Pancreas (tissue), 10 donors: ENCODE measurements at regions not wholly inside any gene's neighbourhood (a gene's known extent, or its start where the extent isn't known, plus 50 kb on each side); places are given as distances from the start of the nearest gene placed in this dataset.

Source experiments
- ATAC-seq, 4 donors: fragments of 200-7000 bp; cut with Tn5 transposase; one replicate each; pipeline versions ENCODE4 v1.8.0 to v1.9.1; 2020; ENCODE audit warnings: mild to moderate bottlenecking in 4 of 4, moderate library complexity in 4 of 4
- DNase-seq, 6 donors: peaks; one replicate each; pipeline ENCODE4 v3.0.0-alpha.2; 2020
- FAIRE-seq: peaks from 2 replicates; lab custom pipeline; 2012; peaks lifted over from hg19 to GRCh38; lab: Jason Lieb, UNC
- H3K27ac ChIP-seq, 4 donors: fragments of 200-600 bp; sonication (generic); 1 replicate in 3 of 4; 2 replicates in 1 of 4; pipeline versions ENCODE4 v1.5.0 to v1.8.0; 2020
- H3K27me3 ChIP-seq, 4 donors: fragments of 200-600 bp; one replicate each; pipeline ENCODE4 v1.8.0; 2021
- H3K36me3 ChIP-seq, 3 donors: fragments of 200-600 bp; sonication (generic) in 1 of 3; one replicate each; pipeline versions ENCODE4 v1.5.0 to v1.8.0; 2020 to 2021
- H3K4me1 ChIP-seq, 3 donors: fragments of 200-600 bp; one replicate each; pipeline ENCODE4 v1.8.0; 2021
- H3K4me3 ChIP-seq, 4 donors: fragments of 200-600 bp; sonication (generic) in 2 of 4; one replicate each; pipeline versions ENCODE4 v1.5.0 to v1.8.0; 2020 to 2021
- H3K9me3 ChIP-seq, 4 donors: fragments of 200-600 bp; one replicate each; pipeline ENCODE4 v1.8.0; 2021
- CTCF ChIP-seq, 4 donors: fragments of 200-600 bp; sonication (generic) in 3 of 4; IDR thresholded peaks; one replicate each; pipeline versions ENCODE4 v1.5.0 to v1.8.0; 2021; ENCODE audit warnings: antibody characterized with exemption in 4 of 4
- WGBS, 2 donors: extraction: QIAGEN DNeasy Blood & Tissue Kit; methylation state at CpG; one replicate each; pipeline ENCODE4 v1.1.7; 2013; 5-methylcytosine and 5-hydroxymethylcytosine counted together
- intact Hi-C, 3 donors: fragments of 100-400 bp; cut with DNase I; formaldehyde crosslinking; loops; one replicate each; pipeline versions ENCODE4 v1.11.1 to v1.14.2; 2022
- donor health status: healthy with polysubstance abuse.
- donor health status: DM: no; HTN: no; CAD: no; lungs with moderate emphysema.
- donor health status: DM: no; HTN: no; CAD: no.
- donor health status: control.
- donor health status: control.
- donor health status: Bipolar disorder and iron deficiency.
- donor health status: DM: yes; HTN: yes; CAD: no.
- donor health status: DM: no; HTN: no; CAD: no.
- donor health status: DM: no; HTN: no; CAD: no.
- donor health status: DM: yes; HTN: yes; CAD: no.

DNA sequence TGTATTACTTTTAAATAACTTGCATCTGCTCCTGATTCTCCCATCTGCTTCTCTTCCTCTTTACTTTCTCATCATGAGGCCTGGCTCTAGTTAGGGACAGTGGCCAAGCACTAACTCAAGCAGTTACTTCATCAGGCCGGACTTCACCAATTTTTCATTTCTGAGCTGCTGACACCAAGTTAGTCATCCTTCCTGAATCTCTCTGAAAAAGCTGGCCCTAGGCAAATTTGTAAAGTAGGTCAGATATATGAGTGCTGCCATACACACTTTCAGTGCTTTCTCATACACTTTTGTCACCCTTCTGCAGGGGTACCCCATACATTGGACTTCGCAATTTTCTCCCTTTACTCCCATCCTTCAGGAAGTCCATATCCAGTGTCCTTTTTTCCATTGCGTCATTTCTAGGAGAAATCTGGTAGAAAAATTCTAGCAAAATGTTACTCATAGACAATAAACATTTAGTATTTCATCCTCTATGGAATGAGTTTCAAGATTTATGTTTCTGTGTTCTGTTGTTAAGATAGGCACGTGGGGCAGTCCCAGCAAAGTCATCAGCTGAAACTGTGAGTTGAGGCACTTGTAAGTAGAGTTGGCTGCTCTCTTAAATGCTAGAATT is 276.8 kb upstream of the TMPO start:
- H3K27ac ChIP-seq = no peak overlapping the region
- ATAC-seq = peak in 2 of 4 donors; percentile 65 to 67
- intact Hi-C loops = no loop called here
- H3K9me3 ChIP-seq = no peaks in the 10 kb centered on the region
- no peak for DNase-seq
- WGBS, 2 donors = 63 to 68% methylated on average over 4 of the region's 4 CpGs
- no peaks in the 10 kb centered on the region for H3K36me3 ChIP-seq
- H3K27me3 ChIP-seq = no peaks in the 10 kb centered on the region
- no peak overlapping the region for H3K4me3 ChIP-seq
- H3K4me1 ChIP-seq = peaks cover 0 to 4% (median 0%) of the 10 kb centered on the region in 3 donors
- no peak for TF ChIP-seq CTCF (IDR thresholded peaks at IDR 0.05)
- no peak for FAIRE-seq

GRCh38 chr12:98243190-98243589 is 272.2 kb upstream of the TMPO start:
- no peak for TF ChIP-seq CTCF (IDR thresholded peaks at IDR 0.05)
- Histone ChIP-seq H3K27ac (no peak overlapping the region), H3K4me3 (no peak overlapping the region), H3K36me3 (no peaks in the 10 kb centered on the region), H3K27me3 (no peaks in the 10 kb centered on the region), H3K4me1 (no peaks in the 10 kb centered on the region), H3K9me3 (no peaks in the 10 kb centered on the region)
- DNase-seq = no peak
- intact Hi-C loops = no loop called here
- ATAC-seq = no peak
- no peak for FAIRE-seq
- 62 to 70% methylated on average over 1 of the region's 1 CpG for WGBS, 2 donors

DNA sequence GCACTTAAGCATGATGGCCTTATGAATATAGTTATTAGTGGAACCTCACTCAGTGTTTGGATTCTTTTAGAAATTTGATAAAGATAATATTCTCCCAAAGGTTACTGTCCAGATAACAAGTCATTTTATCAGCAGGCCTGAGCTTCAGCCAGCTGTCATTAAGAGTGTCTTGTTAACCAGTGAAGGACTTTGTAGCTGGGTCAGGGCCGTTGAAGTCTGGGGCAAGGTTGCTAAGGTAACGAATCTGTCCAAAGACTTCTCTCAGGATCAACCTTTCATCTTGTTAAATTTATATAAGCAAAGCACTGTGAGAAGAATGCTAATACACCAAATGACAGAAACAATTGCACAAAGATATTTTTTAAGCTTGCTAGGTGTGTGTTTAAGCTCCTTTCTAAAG is 271.3 kb upstream of the TMPO start:
- no peak for TF ChIP-seq CTCF (IDR thresholded peaks at IDR 0.05)
- no peaks in the 10 kb centered on the region for H3K36me3 ChIP-seq
- H3K4me3 ChIP-seq = no peak overlapping the region
- no peak overlapping the region for H3K27ac ChIP-seq
- ATAC-seq (no peak), FAIRE-seq (no peak), DNase-seq (no peak)
- WGBS, 2 donors = 33 to 37% methylated on average over 2 of the region's 2 CpGs
- no peaks in the 10 kb centered on the region for H3K4me1 ChIP-seq
- H3K9me3 ChIP-seq = no peaks in the 10 kb centered on the region
- H3K27me3 ChIP-seq = no peaks in the 10 kb centered on the region
- intact Hi-C loops = no loop called here

- Histone ChIP-seq H3K27me3 (no peaks in the 10 kb centered on the region), H3K9me3 (no peaks in the 10 kb centered on the region), H3K36me3 (no peaks in the 10 kb centered on the region), H3K4me1 (no peaks in the 10 kb centered on the region), H3K4me3 (no peak overlapping the region), H3K27ac (peak overlapping the region in 1 of 4 donors; percentile 3)
- 8 to 10% methylated on average over 7 of the region's 7 CpGs for WGBS, 2 donors
- FAIRE-seq (no peak), DNase-seq (no peak), ATAC-seq (peak in 3 of 4 donors; percentile 30 to 62 (median 60))
- no peak for TF ChIP-seq CTCF (IDR thresholded peaks at IDR 0.05)
- intact Hi-C loops = no loop called here
These were observed 262.0 kb upstream of the TMPO start for GRCh38 chr12:98253207-98254037.

GRCh38 chr12:98256830-98257229 is 258.6 kb upstream of the TMPO start:
- Histone ChIP-seq H3K4me1 (no peaks in the 10 kb centered on the region), H3K27me3 (no peaks in the 10 kb centered on the region), H3K27ac (no peak overlapping the region), H3K9me3 (no peaks in the 10 kb centered on the region), H3K36me3 (no peaks in the 10 kb centered on the region), H3K4me3 (no peak overlapping the region)
- FAIRE-seq (no peak), DNase-seq (no peak), ATAC-seq (no peak)
- 91 to 94% methylated on average over 1 of the region's 1 CpG for WGBS, 2 donors
- intact Hi-C loops = no loop called here
- no peak for TF ChIP-seq CTCF (IDR thresholded peaks at IDR 0.05)
